ENCODE measurements at regions not wholly inside any gene's neighbourhood (a gene's known extent, or its start where the extent isn't known, plus 50 kb on each side); places are given as distances from the start of the nearest gene placed in this dataset.
"Not testable (repeated sequence)": the region's sequence is repeated elsewhere in the genome, so short reads cannot be mapped to it uniquely, and the experiment has no call there.

DNA sequence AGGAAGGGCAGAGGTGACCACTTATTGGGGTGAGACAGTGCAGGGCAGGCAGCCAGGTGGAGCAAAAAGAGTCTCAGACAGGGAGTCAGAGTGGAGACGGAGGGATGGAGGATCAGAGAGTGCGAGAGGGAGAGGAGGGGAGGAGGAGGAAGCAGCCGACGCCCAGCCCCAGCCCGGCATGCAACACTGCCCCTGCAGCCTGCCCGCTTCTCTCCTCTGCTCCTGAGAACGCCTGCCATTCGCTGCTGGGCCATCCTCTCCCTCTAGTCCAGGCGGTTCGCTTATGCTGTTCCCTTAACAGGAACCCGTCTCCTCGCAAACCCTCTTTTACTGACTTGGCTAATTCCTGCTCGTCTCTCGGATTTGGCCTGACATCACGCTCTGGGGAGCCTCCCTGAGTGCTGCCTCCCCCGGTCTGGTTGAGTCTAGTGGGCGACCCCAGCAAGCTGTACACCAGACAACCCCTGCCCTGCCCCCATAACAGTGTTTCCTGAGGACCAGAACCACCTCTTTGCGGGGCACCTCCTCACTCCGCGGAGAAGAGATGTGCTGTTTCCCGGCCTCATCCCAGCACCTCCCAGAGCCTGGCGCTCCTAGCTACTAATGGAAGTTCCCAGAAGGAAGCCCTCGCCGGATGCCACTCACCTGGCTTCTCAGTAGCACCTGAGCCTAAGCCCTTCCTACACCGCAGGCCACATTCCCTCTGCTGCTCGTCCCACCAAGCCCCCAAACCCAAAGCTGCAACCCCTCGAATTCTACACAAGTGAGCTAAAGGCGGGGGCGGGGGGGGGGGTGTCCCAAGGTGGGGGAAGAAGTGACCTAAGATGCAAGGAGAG lies 61.2 kb upstream of the CCL1 start:
- Histone ChIP-seq H4K91ac (ENCODE audit: insufficient read length, low read depth, low read length) (no peak overlapping the region), H3K9me3 (ENCODE audit: control insufficient read depth, low read depth, low read length) (no peaks in the 10 kb centered on the region), H3K18ac (ENCODE audit: insufficient read length, low read depth, low read length) (no peak overlapping the region), H2BK20ac (ENCODE audit: low read depth, low read length, poor library complexity, severe bottlenecking) (no peak overlapping the region), H3K4me2 (ENCODE audit: insufficient read depth, insufficient read length, low read length) (peak overlapping the region; percentile 65), H4K20me1 (ENCODE audit: control insufficient read depth, insufficient read depth, insufficient read length) (no peaks in the 10 kb centered on the region), H2AK5ac (ENCODE audit: insufficient read length, low read length) (no peak overlapping the region), H3K27me3 (ENCODE audit: insufficient read depth, low read length) (0 out of 2 replicates have a peak, but pooled peaks cover 3% of the 10 kb centered on the region), H2BK5ac (ENCODE audit: insufficient read length, low read length) (no peak overlapping the region), H2BK12ac (ENCODE audit: insufficient read length, low read depth, low read length) (no peak overlapping the region), H3K79me1 (ENCODE audit: insufficient read depth, low read depth, low read length, poor library complexity, severe bottlenecking) (no peaks in the 10 kb centered on the region), H3K79me2 (ENCODE audit: insufficient read depth, low read length) (no peaks in the 10 kb centered on the region), H3K27ac (ENCODE audit: insufficient read length, low read depth, low read length) (no peak overlapping the region), H2BK120ac (ENCODE audit: low read depth, low read length, poor library complexity, severe bottlenecking) (no peak overlapping the region), H3K4me1 (ENCODE audit: insufficient read depth, low read length) (no peaks in the 10 kb centered on the region), H3K4ac (ENCODE audit: low read depth, low read length) (no peak overlapping the region), H2AFZ (ENCODE audit: low read length) (no peak overlapping the region), H4K5ac (ENCODE audit: insufficient read length, low read depth, low read length) (no peak overlapping the region), H3K9ac (ENCODE audit: extremely low read depth, insufficient read length, low read length) (no peak overlapping the region), H3T11ph (ENCODE audit: low read length) (no peak overlapping the region), H3K14ac (ENCODE audit: insufficient read depth, low read length) (no peak overlapping the region), H3K23me2 (ENCODE audit: insufficient read length, low read depth, low read length, poor library complexity, severe bottlenecking) (peaks cover 8% of the 10 kb centered on the region), H2BK15ac (ENCODE audit: low read depth, low read length) (no peak overlapping the region), H4K8ac (replicated peaks; ENCODE audit: insufficient read length, low read depth, low read length) (no peak overlapping the region), H3K23ac (ENCODE audit: insufficient read length, low read depth, low read length) (no peak overlapping the region), H3K56ac (ENCODE audit: insufficient read length, low read depth, low read length) (no peak overlapping the region)
- TF ChIP-seq, protein P1, sequence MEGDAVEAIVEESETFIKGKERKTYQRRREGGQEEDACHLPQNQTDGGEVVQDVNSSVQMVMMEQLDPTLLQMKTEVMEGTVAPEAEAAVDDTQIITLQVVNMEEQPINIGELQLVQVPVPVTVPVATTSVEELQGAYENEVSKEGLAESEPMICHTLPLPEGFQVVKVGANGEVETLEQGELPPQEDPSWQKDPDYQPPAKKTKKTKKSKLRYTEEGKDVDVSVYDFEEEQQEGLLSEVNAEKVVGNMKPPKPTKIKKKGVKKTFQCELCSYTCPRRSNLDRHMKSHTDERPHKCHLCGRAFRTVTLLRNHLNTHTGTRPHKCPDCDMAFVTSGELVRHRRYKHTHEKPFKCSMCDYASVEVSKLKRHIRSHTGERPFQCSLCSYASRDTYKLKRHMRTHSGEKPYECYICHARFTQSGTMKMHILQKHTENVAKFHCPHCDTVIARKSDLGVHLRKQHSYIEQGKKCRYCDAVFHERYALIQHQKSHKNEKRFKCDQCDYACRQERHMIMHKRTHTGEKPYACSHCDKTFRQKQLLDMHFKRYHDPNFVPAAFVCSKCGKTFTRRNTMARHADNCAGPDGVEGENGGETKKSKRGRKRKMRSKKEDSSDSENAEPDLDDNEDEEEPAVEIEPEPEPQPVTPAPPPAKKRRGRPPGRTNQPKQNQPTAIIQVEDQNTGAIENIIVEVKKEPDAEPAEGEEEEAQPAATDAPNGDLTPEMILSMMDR (conservative IDR thresholded peaks at IDR 0.05) = no peak
- H3K27ac Mint-ChIP-seq = peak overlapping the region in 2 of 3 experiments; percentile 38 to 84; a peak in 4 of 7 replicates
- H3K36me3 Mint-ChIP-seq (ENCODE audit: insufficient read depth in 1 of 3, low read depth in 3 of 3) = no peaks in the 10 kb centered on the region
- no peaks in the 10 kb centered on the region; a peak in 2 of 5 replicates for H3K9me3 Mint-ChIP-seq
- WGBS (ENCODE audit: extremely low coverage, insufficient read length, low lambda C conversion rate) = no CpG with 5 or more reads among the region's 29 CpGs
- H3K27me3 Mint-ChIP-seq (ENCODE audit: low read depth) = peaks cover 44% of the 10 kb centered on the region
- H3K4me3 Mint-ChIP-seq = peak overlapping the region; percentile 58 to 75
- peaks cover 11 to 17% of the 10 kb centered on the region in 2 experiments for H3K4me1 Mint-ChIP-seq
- DNase-seq = peak; percentile 77

DNA sequence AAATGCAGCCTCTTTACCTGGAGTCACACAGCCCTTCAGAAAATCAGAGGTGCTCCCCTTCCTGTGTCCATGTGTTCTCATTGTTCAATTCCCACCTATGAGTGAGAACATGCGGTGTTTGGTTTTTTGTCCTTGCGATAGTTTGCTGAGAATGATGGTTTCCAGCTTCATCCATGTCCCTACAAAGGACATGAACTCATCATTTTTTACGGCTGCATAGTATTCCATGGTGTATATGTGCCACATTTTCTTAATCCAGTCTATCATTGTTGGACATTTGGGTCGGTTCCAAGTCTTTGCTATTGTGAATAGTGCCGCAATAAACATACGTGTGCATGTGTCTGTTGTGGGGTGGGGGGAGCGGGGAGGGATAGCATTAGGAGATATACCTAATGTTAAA lies 60.3 kb upstream of the CCL1 start:
- not testable (repeated sequence) for H3T11ph ChIP-seq (ENCODE audit: low read length); H2AK5ac ChIP-seq (ENCODE audit: insufficient read length, low read length); H3K9me3 Mint-ChIP-seq; H4K20me1 ChIP-seq (ENCODE audit: control insufficient read depth, insufficient read depth, insufficient read length); H3K18ac ChIP-seq (ENCODE audit: insufficient read length, low read depth, low read length); H3K36me3 Mint-ChIP-seq (ENCODE audit: insufficient read depth in 1 of 3, low read depth in 3 of 3); H2BK12ac ChIP-seq (ENCODE audit: insufficient read length, low read depth, low read length); H2AFZ ChIP-seq (ENCODE audit: low read length); H3K4me3 Mint-ChIP-seq; H3K27ac Mint-ChIP-seq; H4K5ac ChIP-seq (ENCODE audit: insufficient read length, low read depth, low read length); H2BK120ac ChIP-seq (ENCODE audit: low read depth, low read length, poor library complexity, severe bottlenecking); H3K9me3 ChIP-seq (ENCODE audit: control insufficient read depth, low read depth, low read length); H3K9ac ChIP-seq (ENCODE audit: extremely low read depth, insufficient read length, low read length); H3K23ac ChIP-seq (ENCODE audit: insufficient read length, low read depth, low read length); H3K27ac ChIP-seq (ENCODE audit: insufficient read length, low read depth, low read length); H2BK15ac ChIP-seq (ENCODE audit: low read depth, low read length); H3K23me2 ChIP-seq (ENCODE audit: insufficient read length, low read depth, low read length, poor library complexity, severe bottlenecking); H3K4ac ChIP-seq (ENCODE audit: low read depth, low read length); H3K79me1 ChIP-seq (ENCODE audit: insufficient read depth, low read depth, low read length, poor library complexity, severe bottlenecking); H4K91ac ChIP-seq (ENCODE audit: insufficient read length, low read depth, low read length); H3K79me2 ChIP-seq (ENCODE audit: insufficient read depth, low read length); H2BK20ac ChIP-seq (ENCODE audit: low read depth, low read length, poor library complexity, severe bottlenecking); DNase-seq; H3K4me1 ChIP-seq (ENCODE audit: insufficient read depth, low read length); H3K56ac ChIP-seq (ENCODE audit: insufficient read length, low read depth, low read length); H4K8ac ChIP-seq (replicated peaks; ENCODE audit: insufficient read length, low read depth, low read length); H3K14ac ChIP-seq (ENCODE audit: insufficient read depth, low read length); H3K4me2 ChIP-seq (ENCODE audit: insufficient read depth, insufficient read length, low read length); H3K27me3 ChIP-seq (ENCODE audit: insufficient read depth, low read length); H2BK5ac ChIP-seq (ENCODE audit: insufficient read length, low read length)
- no CpG with 5 or more reads among the region's 7 CpGs for WGBS (ENCODE audit: extremely low coverage, insufficient read length, low lambda C conversion rate)
- peaks cover 11 to 17% of the 10 kb centered on the region in 2 experiments for H3K4me1 Mint-ChIP-seq
- peaks cover 51% of the 10 kb centered on the region for H3K27me3 Mint-ChIP-seq (ENCODE audit: low read depth)
